HEK293 (cell line): ENCODE measurements at regions not wholly inside any gene's neighbourhood (a gene's known extent, or its start where the extent isn't known, plus 50 kb on each side); places are given as distances from the start of the nearest gene placed in this dataset.

ENCODE experiments used
- HOXD13 ChIP-seq: sonication (generic); formaldehyde crosslinking; IDR thresholded peaks from 2 replicates; pipeline ENCODE4 v1.8.0; 2022; ENCODE audit warnings: missing genetic modification reagents, borderline replicate concordance
- KLF9 ChIP-seq: fragments of 450-650 bp; formaldehyde crosslinking; IDR thresholded peaks from 2 replicates; pipeline ENCODE4 v1.5.1; 2016; ENCODE audit warnings: missing biosample characterization, missing genetic modification characterization, low read depth
- SETDB1 ChIP-seq: IDR thresholded peaks from one replicate; pipeline ENCODE4 v1.6.1; 2017; ENCODE audit warnings: mild to moderate bottlenecking, low read length, moderate library complexity, mixed read lengths; ENCODE audit not compliant: insufficient read length
- SP3 ChIP-seq: fragments of 450-650 bp; formaldehyde crosslinking; IDR thresholded peaks from 2 replicates; pipeline ENCODE4 v1.5.1; 2016; ENCODE audit warnings: missing biosample characterization, missing genetic modification characterization
- ZNF274 ChIP-seq, 2 experiments: fragments of 200-500 bp in 1 of 2; fragments of 450-650 bp in 1 of 2; sonication (Bioruptor generic) in 1 of 2; formaldehyde crosslinking in 1 of 2; IDR thresholded peaks; 2 replicates each; pipeline versions ENCODE4 v1.5.1 to v1.6.1; 2014 to 2016; ENCODE audit warnings: borderline replicate concordance in 1 of 2, inconsistent platforms in 1 of 2, low read length in 1 of 2, missing biosample characterization in 1 of 2, missing genetic modification characterization in 1 of 2
- TF ChIP-seq, protein P1 (sequence below): fragments of 450-650 bp; formaldehyde crosslinking; IDR thresholded peaks from 2 replicates; pipeline ENCODE4 v1.5.1; 2016; ENCODE audit warnings: missing biosample characterization, missing genetic modification characterization
- TF ChIP-seq, protein P2 (sequence below): fragments of 450-650 bp; formaldehyde crosslinking; IDR thresholded peaks from 2 replicates; pipeline ENCODE4 v1.5.1; 2017; ENCODE audit warnings: missing biosample characterization, missing genetic modification characterization
- TF ChIP-seq, protein P3 (sequence below): fragments of 450-650 bp; formaldehyde crosslinking; IDR thresholded peaks from 2 replicates; pipeline ENCODE4 v1.5.1; 2016; ENCODE audit warnings: missing biosample characterization, missing genetic modification characterization

DNA sequence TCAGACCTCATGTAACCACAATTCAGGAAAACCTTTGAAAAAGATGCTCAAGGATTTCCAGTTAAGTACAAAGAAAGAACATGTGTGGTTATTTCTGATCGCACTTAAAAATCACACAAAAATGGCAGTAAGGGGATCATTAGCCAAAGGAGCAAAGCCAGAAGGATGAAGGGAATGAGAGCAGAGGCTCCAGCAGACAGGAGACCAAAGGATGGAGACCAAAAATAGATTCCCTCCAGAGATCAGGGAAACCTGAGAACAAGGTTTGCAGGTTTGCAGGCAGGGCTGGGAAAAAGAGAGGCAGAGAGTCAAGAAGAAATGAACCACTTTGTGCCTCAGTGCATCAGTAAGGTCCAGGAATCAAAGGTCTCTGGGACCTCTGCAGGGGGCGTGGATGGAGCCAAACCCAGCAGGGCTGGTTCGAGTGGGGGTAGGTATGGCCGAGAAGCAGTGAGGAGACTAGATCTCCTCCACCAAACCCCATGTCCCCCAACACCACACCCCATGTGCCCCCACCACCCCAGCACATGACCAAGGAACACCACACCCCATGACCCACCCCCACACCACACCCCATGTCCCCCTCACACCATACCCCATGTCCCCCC lies 98.5 kb upstream of the GPC1 start:
- no peak for TF ChIP-seq HOXD13 (CRISPR knock-in tag)
- no peak for TF ChIP-seq ZNF274 (IDR thresholded peaks at IDR 0.05; ENCODE audit: low read length)
- TF ChIP-seq ZNF274 (tag by site-specific recombination; IDR thresholded peaks at IDR 0.05; ENCODE audit: borderline replicate concordance): no peak
- TF ChIP-seq, protein P1, sequence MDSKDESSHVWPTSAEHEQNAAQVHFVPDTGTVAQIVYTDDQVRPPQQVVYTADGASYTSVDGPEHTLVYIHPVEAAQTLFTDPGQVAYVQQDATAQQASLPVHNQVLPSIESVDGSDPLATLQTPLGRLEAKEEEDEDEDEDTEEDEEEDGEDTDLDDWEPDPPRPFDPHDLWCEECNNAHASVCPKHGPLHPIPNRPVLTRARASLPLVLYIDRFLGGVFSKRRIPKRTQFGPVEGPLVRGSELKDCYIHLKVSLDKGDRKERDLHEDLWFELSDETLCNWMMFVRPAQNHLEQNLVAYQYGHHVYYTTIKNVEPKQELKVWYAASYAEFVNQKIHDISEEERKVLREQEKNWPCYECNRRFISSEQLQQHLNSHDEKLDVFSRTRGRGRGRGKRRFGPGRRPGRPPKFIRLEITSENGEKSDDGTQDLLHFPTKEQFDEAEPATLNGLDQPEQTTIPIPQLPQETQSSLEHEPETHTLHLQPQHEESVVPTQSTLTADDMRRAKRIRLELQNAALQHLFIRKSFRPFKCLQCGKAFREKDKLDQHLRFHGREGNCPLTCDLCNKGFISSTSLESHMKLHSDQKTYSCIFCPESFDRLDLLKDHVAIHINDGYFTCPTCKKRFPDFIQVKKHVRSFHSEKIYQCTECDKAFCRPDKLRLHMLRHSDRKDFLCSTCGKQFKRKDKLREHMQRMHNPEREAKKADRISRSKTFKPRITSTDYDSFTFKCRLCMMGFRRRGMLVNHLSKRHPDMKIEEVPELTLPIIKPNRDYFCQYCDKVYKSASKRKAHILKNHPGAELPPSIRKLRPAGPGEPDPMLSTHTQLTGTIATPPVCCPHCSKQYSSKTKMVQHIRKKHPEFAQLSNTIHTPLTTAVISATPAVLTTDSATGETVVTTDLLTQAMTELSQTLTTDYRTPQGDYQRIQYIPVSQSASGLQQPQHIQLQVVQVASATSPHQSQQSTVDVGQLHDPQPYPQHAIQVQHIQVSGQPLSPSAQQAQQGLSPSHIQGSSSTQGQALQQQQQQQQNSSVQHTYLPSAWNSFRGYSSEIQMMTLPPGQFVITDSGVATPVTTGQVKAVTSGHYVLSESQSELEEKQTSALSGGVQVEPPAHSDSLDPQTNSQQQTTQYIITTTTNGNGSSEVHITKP (tag by site-specific recombination): no peak
- TF ChIP-seq, protein P2, sequence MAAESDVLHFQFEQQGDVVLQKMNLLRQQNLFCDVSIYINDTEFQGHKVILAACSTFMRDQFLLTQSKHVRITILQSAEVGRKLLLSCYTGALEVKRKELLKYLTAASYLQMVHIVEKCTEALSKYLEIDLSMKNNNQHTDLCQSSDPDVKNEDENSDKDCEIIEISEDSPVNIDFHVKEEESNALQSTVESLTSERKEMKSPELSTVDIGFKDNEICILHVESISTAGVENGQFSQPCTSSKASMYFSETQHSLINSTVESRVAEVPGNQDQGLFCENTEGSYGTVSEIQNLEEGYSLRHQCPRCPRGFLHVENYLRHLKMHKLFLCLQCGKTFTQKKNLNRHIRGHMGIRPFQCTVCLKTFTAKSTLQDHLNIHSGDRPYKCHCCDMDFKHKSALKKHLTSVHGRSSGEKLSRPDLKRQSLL (tag by site-specific recombination): no peak
- TF ChIP-seq SETDB1: no peak
- TF ChIP-seq KLF9 (tag by site-specific recombination): no peak
- TF ChIP-seq, protein P3, sequence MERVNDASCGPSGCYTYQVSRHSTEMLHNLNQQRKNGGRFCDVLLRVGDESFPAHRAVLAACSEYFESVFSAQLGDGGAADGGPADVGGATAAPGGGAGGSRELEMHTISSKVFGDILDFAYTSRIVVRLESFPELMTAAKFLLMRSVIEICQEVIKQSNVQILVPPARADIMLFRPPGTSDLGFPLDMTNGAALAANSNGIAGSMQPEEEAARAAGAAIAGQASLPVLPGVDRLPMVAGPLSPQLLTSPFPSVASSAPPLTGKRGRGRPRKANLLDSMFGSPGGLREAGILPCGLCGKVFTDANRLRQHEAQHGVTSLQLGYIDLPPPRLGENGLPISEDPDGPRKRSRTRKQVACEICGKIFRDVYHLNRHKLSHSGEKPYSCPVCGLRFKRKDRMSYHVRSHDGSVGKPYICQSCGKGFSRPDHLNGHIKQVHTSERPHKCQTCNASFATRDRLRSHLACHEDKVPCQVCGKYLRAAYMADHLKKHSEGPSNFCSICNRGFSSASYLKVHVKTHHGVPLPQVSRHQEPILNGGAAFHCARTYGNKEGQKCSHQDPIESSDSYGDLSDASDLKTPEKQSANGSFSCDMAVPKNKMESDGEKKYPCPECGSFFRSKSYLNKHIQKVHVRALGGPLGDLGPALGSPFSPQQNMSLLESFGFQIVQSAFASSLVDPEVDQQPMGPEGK (tag by site-specific recombination): no peak
- no peak for TF ChIP-seq SP3
